HT1080 (cell line): ENCODE measurements at regions not wholly inside any gene's neighbourhood (a gene's known extent, or its start where the extent isn't known, plus 50 kb on each side); places are given as distances from the start of the nearest gene placed in this dataset.
A peak's percentile ranks its signal among the peaks of the same experiment; 100 is the strongest.

ENCODE experiments used
- DNase-seq: peaks from one replicate; pipeline ENCODE4 v3.0.0-alpha.2; 2015; ENCODE audit warnings: low read depth

DNA sequence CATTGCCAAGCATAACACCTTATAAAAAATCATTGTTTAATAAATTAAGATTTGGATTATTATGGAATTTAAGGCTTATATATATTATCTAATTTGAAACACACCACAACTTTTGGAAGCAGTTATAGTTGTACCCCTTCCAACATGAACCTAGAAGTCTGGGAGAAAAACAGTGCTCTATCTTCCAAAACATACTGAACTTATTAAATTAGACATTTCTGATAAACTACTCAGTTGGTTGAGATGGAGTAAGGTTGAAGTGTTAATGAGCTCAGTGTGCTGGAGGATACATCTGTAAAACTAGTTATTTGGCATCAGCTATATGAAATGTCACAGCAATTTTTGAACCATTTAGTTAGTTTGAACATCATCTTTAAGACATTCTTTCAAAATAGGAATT is 227.4 kb downstream of the ALX1 start:
- DNase-seq: no peak

DNA sequence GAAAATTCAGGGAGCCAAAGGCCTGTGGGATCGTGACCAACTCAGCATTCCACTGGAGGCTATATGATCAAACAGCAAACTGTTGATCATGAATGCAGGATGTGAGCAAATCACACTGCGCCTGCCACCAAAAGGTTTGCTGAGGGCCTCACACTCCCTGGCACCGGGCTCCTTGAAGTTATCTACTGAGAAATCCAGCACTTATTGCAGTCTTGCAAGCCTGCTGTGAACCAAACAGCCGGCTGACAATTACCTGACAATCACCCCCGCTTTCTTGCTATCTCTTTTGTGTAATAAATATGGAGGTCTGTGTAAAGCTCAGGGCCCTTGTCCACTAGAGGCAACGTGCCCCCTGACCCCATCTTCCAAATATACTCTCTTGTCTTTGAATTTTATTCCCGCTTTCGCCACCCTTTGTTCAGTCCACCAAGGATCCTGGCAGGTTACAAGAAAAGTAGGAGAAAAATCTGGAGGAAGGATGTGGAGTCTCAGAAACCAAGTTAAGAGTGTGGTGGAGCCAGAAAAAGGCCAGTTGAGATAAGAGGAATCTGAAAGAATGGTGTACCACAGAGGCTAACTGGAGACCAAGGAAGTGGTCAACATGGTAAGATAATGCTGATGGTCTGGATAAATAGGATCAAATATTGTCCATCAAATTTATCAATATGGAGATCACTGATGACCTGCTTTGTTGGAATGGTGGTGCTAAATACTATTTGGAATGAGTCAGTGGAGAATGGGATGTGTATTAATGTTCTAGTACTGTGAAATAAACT is 229.2 kb downstream of the ALX1 start:
- no peak for DNase-seq

DNA sequence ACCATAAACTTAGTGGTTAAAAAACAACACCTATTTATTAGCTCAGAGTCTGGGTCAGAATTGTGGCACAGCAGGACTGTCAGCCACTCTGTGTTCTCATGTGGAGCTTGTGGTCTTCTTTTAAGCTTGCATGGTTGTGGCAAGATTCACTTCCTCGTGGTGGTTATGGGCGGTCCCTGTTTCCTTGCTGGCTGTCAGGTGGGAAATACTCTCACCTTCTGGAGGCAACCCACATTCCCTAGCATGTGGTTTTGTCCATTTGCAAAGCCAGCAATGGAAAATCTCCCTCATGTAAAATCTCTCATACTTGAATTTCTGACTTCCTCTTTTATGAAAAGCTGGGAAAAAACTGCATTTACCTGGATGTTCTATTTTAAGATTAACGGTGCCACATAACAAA is 229.8 kb downstream of the ALX1 start:
- DNase-seq: peak; percentile 70

DNA sequence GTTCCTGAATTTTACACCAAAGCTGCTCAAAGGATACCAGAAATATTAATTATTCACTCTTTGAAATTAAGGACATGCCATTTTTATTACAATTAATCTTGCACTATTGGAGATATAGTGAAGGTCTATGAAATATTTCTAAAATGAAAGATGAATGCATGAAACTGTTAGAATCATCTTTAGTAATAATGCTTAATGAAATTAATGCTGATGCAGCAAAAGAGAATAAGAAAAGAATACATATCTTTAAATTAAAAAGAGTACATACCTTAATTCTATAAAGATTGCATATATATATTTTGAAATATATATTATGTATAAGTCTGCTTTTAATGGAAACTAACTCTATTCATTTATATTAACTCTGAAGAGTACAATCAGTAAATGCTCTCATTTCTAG is 236.0 kb downstream of the ALX1 start:
- no peak for DNase-seq

DNA sequence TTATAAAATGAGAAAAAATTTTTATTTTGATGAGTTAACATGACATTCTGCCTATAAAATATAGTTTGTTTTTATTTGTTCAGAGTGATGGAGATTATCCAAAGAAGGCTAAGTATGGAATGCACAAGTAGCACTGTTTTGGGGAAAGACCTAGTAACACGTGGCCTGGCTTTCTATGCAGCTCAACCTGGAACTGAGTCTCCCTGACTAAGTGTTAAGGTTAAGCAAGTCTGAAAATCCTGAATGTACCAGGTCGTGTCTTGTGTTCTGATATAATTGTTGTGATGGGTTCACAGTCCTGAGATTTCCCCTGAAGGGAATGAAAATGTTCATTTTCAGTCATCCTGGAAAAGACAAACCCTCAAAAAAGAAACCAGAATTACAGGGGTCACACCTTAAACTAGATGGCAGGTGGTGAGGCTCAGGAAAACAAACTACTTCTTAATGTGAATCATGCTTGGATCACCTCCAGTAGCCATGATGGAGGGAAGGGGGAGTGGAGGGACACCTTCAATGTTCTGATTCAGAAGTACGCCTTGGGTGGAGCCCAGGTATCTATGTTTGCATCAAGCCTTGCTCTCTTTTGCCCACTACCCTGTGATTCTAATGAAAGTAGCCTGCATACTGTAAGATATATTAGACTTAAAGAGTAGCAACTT is 236.8 kb downstream of the ALX1 start:
- DNase-seq: no peak

DNA sequence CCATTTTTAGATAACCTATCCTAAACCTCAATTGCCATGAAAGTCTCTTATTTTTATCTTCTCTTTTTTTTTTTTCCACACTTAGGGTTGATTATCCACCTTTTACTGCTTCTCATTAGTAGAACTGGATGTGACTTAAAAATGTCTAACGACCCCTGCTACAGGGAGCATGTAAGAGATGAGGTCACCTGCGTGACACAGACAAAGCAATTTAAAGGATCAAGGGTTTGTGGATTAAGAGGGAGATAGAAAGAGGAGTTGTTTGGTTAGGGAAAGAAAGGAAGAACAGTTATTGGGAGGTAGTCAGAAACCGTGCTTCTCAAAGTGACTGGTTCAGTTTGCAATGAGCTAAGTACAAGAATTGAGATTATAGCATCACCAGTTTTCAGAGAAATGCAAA is 239.1 kb downstream of the ALX1 start:
- no peak for DNase-seq

DNA sequence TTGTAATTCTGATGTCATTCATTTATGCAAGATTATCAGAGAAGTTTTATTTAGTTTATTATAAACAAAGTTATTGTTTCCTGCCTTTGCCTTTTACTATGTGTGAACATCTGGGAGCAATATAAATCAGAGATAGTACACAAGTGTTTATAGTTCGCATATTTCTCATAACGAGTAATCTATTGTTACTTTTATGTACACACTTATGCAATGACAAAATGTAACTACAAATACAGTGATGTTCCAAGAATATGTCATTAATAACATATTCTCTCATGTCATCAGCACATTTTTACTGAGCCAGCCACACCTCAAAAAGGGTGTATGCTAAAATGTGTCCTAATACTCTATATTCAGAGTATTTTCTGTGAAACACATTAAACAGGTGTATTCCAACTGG is 243.2 kb downstream of the ALX1 start:
- no peak for DNase-seq

DNA sequence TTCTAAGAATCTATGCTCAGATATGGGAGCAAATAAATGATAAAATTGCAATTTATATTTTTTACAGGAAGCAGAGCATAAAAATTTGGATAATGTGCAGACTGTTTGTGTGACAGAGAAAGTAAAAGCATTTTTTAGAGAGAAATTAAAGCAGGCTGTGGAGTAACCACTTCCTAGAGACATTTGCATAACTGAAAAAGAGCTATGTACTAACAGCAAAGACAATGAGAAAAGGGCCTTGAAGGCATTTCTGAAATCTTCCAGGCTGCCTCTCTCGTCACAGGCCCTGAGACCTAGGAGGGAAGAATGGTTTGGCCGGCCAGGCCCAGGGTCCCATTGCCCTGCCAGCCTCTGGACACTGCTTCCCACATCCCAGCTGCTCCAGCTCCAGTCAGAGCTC is 247.2 kb downstream of the ALX1 start:
- no peak for DNase-seq

DNA sequence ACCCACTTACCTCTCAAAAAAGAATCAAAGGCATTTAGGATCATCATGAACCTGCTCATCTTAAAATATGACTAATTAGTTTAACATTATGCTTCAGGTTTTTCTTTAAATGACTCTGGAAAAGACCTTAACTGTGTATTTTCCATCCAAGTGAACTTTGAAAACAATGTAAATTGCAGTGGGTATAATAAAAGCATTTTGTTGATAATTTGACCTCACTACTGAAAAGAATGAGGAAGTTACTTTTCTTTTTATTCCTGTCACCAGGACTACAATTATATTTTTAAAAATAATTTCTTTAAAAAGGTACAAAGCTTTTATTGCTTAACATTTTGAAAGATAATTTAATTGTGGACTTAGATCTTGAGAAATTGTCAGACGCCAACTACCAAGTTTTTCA is 249.9 kb downstream of the ALX1 start:
- DNase-seq: no peak

DNA sequence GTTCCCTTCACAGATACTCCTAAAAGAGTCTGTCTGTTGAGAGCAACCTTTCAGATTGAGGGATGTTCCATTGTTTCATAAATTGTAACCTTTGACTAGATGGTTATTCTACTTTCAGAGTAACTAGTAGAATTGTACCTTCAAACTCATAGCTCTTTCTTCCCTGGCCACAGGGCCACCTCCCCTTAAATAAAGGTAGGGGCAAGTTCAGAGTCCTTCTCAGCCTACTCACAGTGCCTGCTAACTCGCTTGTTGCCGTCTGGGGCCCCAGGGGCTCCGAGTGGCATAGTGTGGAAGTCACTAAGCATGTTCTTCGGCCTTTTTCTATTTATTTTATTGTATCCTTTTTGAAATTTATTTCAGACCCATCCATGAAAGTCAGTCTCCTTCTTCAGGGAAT is 250.4 kb downstream of the ALX1 start:
- DNase-seq: no peak

DNA sequence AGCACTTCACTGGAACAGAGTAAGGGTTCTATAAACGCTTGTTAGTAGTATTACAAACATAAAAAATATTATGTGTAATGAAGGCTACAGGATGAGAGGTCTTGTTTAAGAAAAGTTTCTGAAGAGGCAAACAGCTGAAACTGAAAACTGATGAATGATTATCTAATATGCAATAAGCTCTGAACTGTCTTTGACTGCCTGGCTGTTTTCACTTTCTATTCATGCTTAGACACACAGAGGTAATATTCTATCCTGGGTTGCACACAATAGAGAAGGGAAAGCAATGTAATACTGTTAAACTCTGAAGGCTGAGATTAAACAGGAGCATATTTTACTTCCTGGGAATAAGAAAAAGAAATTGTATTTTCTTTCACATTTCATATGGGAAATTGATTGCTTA is 251.3 kb downstream of the ALX1 start:
- DNase-seq: no peak

DNA sequence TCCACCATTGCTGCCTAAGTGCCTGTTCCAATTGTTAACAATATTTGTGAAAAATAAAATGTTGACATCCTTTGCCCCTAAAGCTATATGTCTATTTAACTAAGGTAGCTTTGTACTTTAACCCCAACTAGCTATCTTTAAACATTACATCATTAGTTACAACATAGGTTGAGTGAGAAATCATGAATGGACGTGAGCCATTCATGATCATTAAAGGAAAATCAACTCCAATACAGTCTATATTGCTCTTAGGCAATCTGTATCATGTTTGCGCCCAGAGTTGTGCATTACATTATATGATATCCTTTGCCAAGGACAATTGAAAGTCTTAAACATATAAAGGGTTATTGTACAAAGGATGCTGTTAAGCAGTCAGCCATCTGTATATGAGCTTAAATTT is 269.6 kb downstream of the ALX1 start:
- no peak for DNase-seq

DNA sequence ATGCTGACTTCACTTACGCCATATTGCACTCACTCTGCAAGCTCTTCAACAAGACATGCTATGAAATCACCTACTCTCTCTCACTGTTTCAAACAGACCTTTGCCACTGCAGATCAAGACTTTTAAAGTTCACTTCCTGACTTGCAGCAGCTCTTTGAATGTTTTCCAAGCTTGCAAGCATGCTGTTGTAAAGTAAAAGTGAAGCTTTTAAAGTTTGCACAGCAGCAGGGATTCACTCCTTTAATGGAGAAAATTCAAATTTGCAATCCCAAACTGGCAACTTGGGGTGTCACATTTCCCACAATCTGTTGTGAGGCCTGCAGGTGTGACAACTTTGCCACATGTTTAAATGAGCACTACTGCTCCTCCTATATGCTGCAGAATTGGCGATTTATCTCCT is 270.9 kb downstream of the ALX1 start:
- DNase-seq: no peak

DNA sequence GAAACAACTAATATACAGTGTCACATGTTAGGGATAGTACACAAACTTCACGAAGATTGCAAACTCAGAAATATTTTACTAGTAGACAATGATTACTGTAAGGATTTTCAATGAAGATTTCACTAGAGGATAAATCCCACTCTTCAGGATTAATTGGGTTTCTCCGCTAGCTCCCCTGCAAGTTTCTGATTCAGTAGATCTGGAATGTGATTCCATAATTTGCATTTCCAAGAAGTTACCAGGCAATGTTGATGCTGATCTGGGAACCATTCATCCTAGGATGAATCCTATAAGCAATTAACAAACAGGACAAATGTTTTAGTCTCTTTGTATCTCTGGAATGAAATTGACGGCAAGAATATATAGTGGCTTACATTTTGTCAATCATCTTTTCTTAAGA is 272.4 kb downstream of the ALX1 start:
- DNase-seq: no peak

DNA sequence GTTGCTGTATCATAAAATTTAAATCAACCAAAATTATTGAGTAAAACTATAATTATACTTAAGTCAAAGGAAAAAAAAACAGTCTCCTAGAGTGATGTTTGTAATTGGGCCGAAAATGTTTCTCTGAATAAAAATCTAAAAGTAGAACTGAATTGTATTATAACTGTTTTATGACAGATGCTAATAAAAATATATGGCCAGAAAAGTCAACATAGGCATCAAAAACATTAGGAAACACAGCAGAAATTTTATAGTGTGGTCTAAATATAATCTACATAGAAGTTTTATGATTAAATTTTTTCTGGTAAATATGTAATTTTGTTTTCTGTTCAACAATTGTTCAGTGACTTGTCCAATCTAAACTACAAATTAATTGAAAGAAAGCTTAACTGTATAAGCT is 277.8 kb downstream of the ALX1 start:
- DNase-seq: no peak

DNA sequence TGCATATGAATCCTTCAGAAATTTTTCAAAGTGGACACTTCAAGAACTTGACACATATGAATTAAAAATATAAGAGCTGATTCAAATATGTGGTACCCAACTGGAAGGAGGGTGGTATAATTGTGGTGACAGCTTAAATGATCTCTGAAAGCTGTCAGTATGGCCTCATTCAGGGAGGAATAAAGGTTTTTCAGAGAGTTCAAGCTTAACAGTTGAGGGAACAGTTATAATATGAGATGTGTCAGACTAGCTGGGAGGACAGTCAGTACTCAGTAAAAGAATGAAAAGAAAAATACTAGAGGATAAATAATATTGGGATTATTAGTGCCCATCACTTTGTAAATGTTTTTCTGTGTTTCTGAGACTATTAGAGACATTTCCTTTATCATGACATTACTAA is 277.5 kb downstream of the RASSF9 start:
- DNase-seq: no peak

DNA sequence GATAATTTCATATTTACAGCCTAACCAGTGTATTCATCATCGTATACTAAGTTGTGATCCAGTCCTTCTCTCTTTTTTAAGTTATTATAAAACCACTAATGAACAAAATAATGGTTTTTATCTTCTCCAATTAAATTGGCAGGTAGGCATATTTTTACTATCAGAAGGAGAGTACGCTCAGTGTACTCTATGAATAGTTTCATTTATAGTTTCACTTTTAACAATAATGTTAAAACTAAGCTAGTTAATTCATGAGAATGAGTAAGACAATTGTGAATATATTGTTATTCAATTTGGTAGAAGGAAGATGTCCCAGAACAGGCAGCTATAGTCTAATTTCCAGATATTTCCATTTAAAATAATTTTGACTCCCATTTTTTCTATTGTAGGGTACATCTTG is 277.1 kb downstream of the RASSF9 start:
- DNase-seq: no peak

DNA sequence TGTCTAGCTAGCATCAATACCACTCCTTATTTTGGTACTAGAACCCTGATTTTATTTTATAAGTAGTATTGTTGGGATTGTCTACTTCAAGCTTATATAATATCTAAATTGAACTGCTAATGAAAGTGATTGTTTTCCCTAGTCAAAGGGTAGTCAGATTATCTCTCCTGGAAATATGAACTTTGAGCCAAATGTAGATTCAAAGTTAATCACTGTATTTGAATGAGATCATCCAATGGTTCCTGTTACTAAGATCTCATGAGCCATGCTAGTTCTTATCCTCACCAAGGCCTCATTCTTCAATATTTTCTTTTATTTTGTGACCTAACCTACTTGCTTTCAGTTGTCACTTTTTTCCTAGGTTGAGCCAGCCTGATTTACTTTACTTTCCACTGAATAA is 276.7 kb downstream of the RASSF9 start:
- no peak for DNase-seq

DNA sequence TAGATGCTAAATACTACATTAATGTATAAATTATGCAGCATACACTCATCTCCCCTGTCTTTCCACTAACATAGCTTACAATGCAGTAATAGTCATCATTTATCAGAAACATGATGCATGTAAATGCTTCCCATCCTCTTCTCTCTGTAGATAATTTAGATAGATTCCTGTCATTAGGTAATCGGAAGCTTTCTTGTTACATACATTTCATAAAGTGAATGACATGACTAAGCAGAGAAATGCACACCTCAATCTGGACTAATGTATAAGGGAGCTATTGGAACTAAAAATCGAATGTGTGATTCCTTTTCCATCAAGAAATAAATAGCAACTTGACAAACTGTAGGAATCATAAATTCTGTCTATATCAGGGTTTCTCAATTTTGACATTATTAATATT is 273.4 kb downstream of the RASSF9 start:
- DNase-seq: no peak

DNA sequence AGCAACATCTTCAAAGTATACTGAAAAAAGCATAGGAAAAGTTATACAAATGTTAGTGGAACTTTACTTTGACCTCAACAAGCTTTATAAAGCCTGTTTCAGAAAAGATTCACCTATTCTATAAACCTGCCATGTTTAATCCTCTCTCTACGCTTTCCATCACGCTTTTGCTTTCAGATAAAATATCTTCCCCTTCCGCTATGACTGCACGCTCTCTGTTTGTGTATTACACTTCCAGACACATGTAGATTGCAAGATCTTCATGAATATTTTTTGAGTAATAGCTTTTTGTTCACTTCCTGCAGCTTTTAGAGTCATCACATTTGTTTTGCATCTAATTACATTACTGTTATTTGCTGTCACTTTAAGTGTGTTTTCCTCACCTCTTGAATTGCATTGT is 271.4 kb downstream of the RASSF9 start:
- DNase-seq: no peak

DNA sequence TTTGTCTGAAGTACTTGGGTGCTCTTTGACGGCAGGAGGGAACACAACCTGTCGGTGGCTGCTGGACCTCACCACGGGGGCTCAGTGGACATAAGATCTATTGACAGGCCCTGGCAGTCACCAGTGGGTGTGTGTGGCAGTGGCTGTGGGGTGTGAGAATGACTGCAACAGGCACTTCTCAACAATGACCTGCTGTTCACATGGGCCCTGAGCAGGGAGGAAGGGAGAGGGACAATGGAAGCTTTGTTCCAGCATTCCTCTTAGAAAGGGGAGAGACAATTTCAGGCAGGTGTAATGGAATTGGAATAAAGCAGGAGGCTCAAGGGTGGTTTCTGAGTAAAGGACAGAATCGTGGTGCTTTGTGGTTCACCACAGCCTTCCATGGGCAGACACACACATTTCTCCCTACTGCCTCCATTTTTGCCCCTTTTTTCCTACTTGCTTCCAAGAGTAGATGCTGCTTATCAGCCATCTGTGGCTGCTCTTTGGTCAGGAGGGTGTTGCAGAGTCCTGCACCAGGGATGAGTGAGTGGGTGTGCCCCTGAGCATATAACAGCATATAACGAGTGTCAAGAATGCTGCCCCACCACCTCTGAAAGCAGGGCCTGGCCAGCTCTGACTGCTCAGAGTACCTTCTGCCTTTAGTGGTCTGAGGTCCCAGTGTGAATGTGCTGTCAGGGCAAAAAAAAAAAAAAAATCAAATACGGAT is 267.7 kb downstream of the RASSF9 start:
- peak; percentile 59 for DNase-seq

DNA sequence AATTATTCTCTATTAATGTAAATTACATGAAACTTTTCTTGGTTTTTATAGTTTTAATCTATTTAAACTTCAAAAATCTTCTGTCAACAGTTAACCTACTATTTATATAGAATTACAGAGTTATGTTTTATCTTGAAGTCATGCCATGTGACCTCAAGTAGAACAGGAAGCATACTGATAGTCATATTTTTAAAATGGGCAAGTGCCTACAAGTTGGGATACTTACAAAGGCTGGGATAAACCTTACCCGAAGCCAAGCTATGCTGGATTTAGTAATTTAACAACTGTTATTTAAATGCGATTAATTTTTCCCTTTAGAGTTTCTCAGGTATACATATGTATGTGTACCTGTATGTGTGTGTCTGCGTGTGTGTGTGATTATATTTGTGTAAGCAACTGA is 266.9 kb downstream of the RASSF9 start:
- no peak for DNase-seq

DNA sequence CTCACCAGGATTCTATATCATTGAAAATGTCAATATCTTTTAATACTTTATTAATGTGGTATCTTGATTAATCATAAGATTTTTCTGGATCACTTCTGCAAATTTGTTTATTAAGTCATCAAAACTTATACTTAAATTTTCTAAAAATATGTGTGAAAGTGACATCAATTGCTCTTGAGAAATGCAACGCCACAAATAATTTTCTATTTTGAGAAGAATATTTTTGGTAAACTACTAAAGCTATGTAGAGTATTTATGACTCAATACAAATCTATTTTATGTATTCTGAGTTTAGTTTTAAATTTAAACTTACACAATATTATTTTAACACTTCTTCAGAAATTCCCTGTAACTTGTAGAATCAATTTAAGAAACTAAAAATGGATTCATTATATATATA is 263.3 kb downstream of the RASSF9 start:
- DNase-seq: no peak
